ENCODE measurements at regions not wholly inside any gene's neighbourhood (a gene's known extent, or its start where the extent isn't known, plus 50 kb on each side); places are given as distances from the start of the nearest gene placed in this dataset.

DNA sequence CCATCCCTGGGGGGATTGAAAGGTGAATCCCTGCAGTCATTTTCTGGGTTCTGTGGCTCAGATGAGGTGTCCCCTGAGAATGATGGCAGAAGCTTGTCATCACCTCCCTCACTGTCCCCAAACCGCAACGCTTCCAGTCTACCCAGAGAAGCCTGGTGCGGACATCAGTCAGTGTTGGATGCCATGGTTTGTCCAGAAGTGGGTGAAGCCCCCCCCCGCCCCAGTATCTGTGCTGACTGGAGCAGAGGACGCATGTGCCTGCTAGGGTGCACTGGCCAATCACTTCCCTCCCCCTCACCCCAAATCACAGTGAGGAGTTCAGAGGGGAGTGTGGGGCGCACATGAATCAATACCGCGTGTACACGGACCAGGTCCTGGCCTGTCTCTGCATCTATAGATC, 150.5 kb downstream of the TEX29 start:
- Histone ChIP-seq H3K4ac (ENCODE audit: low read depth, low read length) (no peak overlapping the region), H3K79me1 (ENCODE audit: insufficient read depth, low read depth, low read length, poor library complexity, severe bottlenecking) (no peaks in the 10 kb centered on the region), H3K79me2 (ENCODE audit: insufficient read depth, low read length) (no peaks in the 10 kb centered on the region), H4K5ac (ENCODE audit: insufficient read length, low read depth, low read length) (no peak overlapping the region), H3K27ac (ENCODE audit: insufficient read length, low read depth, low read length) (no peak overlapping the region), H3K56ac (ENCODE audit: insufficient read length, low read depth, low read length) (no peak overlapping the region), H3K27me3 (ENCODE audit: insufficient read depth, low read length) (no peaks in the 10 kb centered on the region), H2BK5ac (ENCODE audit: insufficient read length, low read length) (no peak overlapping the region), H4K8ac (replicated peaks; ENCODE audit: insufficient read length, low read depth, low read length) (no peak overlapping the region), H3K14ac (ENCODE audit: insufficient read depth, low read length) (no peak overlapping the region), H3K23me2 (ENCODE audit: insufficient read length, low read depth, low read length, poor library complexity, severe bottlenecking) (no peaks in the 10 kb centered on the region), H3K4me1 (ENCODE audit: insufficient read depth, low read length) (no peaks in the 10 kb centered on the region), H2AK5ac (ENCODE audit: insufficient read length, low read length) (no peak overlapping the region), H2BK12ac (ENCODE audit: insufficient read length, low read depth, low read length) (no peak overlapping the region), H3K23ac (ENCODE audit: insufficient read length, low read depth, low read length) (no peak overlapping the region), H3K9me3 (ENCODE audit: control insufficient read depth, low read depth, low read length) (no peaks in the 10 kb centered on the region), H2AFZ (ENCODE audit: low read length) (no peak overlapping the region), H4K91ac (ENCODE audit: insufficient read length, low read depth, low read length) (no peak overlapping the region), H2BK20ac (ENCODE audit: low read depth, low read length, poor library complexity, severe bottlenecking) (no peak overlapping the region), H3K9ac (ENCODE audit: extremely low read depth, insufficient read length, low read length) (no peak overlapping the region), H4K20me1 (ENCODE audit: control insufficient read depth, insufficient read depth, insufficient read length) (no peaks in the 10 kb centered on the region), H3K18ac (ENCODE audit: insufficient read length, low read depth, low read length) (no peak overlapping the region), H2BK15ac (ENCODE audit: low read depth, low read length) (no peak overlapping the region), H2BK120ac (ENCODE audit: low read depth, low read length, poor library complexity, severe bottlenecking) (no peak overlapping the region), H3T11ph (ENCODE audit: low read length) (no peak overlapping the region), H3K4me2 (ENCODE audit: insufficient read depth, insufficient read length, low read length) (no peak overlapping the region)
- Mint-ChIP-seq H3K27me3 (ENCODE audit: low read depth) (peaks cover 17% of the 10 kb centered on the region), H3K36me3 (ENCODE audit: insufficient read depth in 1 of 3, low read depth in 3 of 3) (no peaks in the 10 kb centered on the region; a peak in 1 of 7 replicates), H3K4me1 (no peaks in the 10 kb centered on the region), H3K27ac (no peak overlapping the region; a peak in 1 of 7 replicates), H3K4me3 (no peak overlapping the region), H3K9me3 (peaks cover 0 to 3% of the 10 kb centered on the region in 2 experiments; a peak in 2 of 5 replicates)
- TF ChIP-seq, protein P1, sequence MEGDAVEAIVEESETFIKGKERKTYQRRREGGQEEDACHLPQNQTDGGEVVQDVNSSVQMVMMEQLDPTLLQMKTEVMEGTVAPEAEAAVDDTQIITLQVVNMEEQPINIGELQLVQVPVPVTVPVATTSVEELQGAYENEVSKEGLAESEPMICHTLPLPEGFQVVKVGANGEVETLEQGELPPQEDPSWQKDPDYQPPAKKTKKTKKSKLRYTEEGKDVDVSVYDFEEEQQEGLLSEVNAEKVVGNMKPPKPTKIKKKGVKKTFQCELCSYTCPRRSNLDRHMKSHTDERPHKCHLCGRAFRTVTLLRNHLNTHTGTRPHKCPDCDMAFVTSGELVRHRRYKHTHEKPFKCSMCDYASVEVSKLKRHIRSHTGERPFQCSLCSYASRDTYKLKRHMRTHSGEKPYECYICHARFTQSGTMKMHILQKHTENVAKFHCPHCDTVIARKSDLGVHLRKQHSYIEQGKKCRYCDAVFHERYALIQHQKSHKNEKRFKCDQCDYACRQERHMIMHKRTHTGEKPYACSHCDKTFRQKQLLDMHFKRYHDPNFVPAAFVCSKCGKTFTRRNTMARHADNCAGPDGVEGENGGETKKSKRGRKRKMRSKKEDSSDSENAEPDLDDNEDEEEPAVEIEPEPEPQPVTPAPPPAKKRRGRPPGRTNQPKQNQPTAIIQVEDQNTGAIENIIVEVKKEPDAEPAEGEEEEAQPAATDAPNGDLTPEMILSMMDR (conservative IDR thresholded peaks at IDR 0.05), result no peak
- DNase-seq, result no peak
- no CpG with 5 or more reads among the region's 9 CpGs for WGBS (ENCODE audit: extremely low coverage, insufficient read length, low lambda C conversion rate)
